Neural cell (in vitro differentiated cells): ENCODE measurements at regions not wholly inside any gene's neighbourhood (a gene's known extent, or its start where the extent isn't known, plus 50 kb on each side); places are given as distances from the start of the nearest gene placed in this dataset.

Experiments
- H2AFZ ChIP-seq: fragments of 200-600, 300-800 bp; sonication (generic), shearing (Covaris generic); 2 replicates; pipeline ENCODE4 v1.6.0; 2014; ENCODE audit warnings: low read depth, mild to moderate bottlenecking, antibody characterized with exemption, low read length, moderate library complexity
- H3F3A ChIP-seq: fragments of 200-600 bp; shearing (Covaris generic); 2 replicates; pipeline ENCODE4 v1.6.1; 2016; ENCODE audit warnings: mild to moderate bottlenecking, moderate library complexity, mixed read lengths, antibody characterized with exemption, low read length; ENCODE audit not compliant: insufficient read depth, poor library complexity, severe bottlenecking
- H3K27ac ChIP-seq: fragments of 200-600, 300-800 bp; sonication (generic), shearing (Covaris generic); 2 replicates; pipeline ENCODE4 v1.5.1; 2014; ENCODE audit warnings: mild to moderate bottlenecking, low read length, moderate library complexity
- H3K27me3 ChIP-seq: fragments of 300-800, 200-600 bp; sonication (generic), shearing (Covaris generic); 2 replicates; pipeline ENCODE4 v1.6.0; 2014; ENCODE audit warnings: mild to moderate bottlenecking, low read depth, low read length, moderate library complexity; ENCODE audit not compliant: insufficient read depth
- H3K36me3 ChIP-seq: fragments of 300-800, 200-600 bp; sonication (generic), shearing (Covaris generic); 2 replicates; pipeline ENCODE4 v1.5.1; 2014; ENCODE audit warnings: mild to moderate bottlenecking, antibody characterized with exemption, low read length, moderate library complexity; ENCODE audit not compliant: insufficient read depth
- H3K4me2 ChIP-seq: fragments of 300-800, 200-600 bp; sonication (generic), shearing (Covaris generic); 2 replicates; pipeline ENCODE4 v1.6.0; 2014; ENCODE audit warnings: mild to moderate bottlenecking, low read length
- H3K4me3 ChIP-seq: fragments of 300-800, 200-600 bp; sonication (generic), shearing (Covaris generic); 2 replicates; pipeline ENCODE4 v1.5.1; 2014; ENCODE audit warnings: mild to moderate bottlenecking, low read length, moderate library complexity
- H3K79me2 ChIP-seq: fragments of 200-600 bp; shearing (Covaris generic); replicated peaks from 2 replicates; pipeline ENCODE4 v1.6.0; 2014; ENCODE audit warnings: mild to moderate bottlenecking, low read length, moderate library complexity; ENCODE audit not compliant: insufficient read depth
- H3K9ac ChIP-seq: fragments of 300-800, 200-600 bp; sonication (generic), shearing (Covaris generic); 2 replicates; pipeline ENCODE4 v1.6.1; 2016; ENCODE audit warnings: mild to moderate bottlenecking, low read length, mixed read lengths
- H3K9me2 ChIP-seq: fragments of 200-600 bp; shearing (Covaris generic); 2 replicates; pipeline ENCODE4 v1.6.1; 2016; ENCODE audit warnings: mild to moderate bottlenecking, low read length, mixed read lengths; ENCODE audit not compliant: insufficient read depth
- H3K9me3 ChIP-seq: fragments of 200-600, 300-800 bp; sonication (generic), shearing (Covaris generic); 2 replicates; pipeline ENCODE4 v1.6.1; 2016; ENCODE audit warnings: mild to moderate bottlenecking, mixed run types, low read length, moderate library complexity, mixed read lengths
- H4K20me1 ChIP-seq: fragments of 200-600 bp; shearing (Covaris generic); 2 replicates; pipeline ENCODE4 v1.6.1; 2016; ENCODE audit warnings: mild to moderate bottlenecking, mixed run types; ENCODE audit not compliant: insufficient read depth
- CTCF ChIP-seq: fragments of 450-650 bp; IDR thresholded peaks from 2 replicates; pipeline ENCODE4 v1.5.1; 2014; ENCODE audit warnings: antibody characterized with exemption, mild to moderate bottlenecking, moderate library complexity; ENCODE audit not compliant: poor library complexity, severe bottlenecking
- EP300 ChIP-seq: fragments of 450-650 bp; conservative IDR thresholded peaks from 2 replicates; pipeline ENCODE4 v1.6.1; 2014; ENCODE audit warnings: antibody characterized with exemption, mild to moderate bottlenecking, moderate library complexity; ENCODE audit not compliant: poor library complexity, severe bottlenecking
- EZH2 ChIP-seq: fragments of 200-600, 300-800 bp; shearing (Covaris generic), sonication (generic); IDR thresholded peaks from 2 replicates; pipeline ENCODE4 v1.6.1; 2014; ENCODE audit warnings: antibody characterized with exemption, low read length, borderline replicate concordance, mild to moderate bottlenecking; ENCODE audit not compliant: insufficient read depth, poor library complexity, severe bottlenecking
- MXI1 ChIP-seq: fragments of 450-650 bp; conservative IDR thresholded peaks from 2 replicates; pipeline ENCODE4 v1.6.1; 2014; ENCODE audit warnings: antibody characterized with exemption, mild to moderate bottlenecking; ENCODE audit not compliant: poor library complexity, severe bottlenecking
- POLR2AphosphoS5 ChIP-seq: IDR thresholded peaks from 2 replicates; pipeline ENCODE4 v1.6.1; 2012
- RAD21 ChIP-seq: fragments of 450-650 bp; conservative IDR thresholded peaks from 2 replicates; pipeline ENCODE4 v1.6.1; 2014; ENCODE audit warnings: antibody characterized with exemption, mild to moderate bottlenecking, moderate library complexity
- REST ChIP-seq: IDR thresholded peaks from 2 replicates; pipeline ENCODE4 v1.6.1; 2012; ENCODE audit warnings: borderline replicate concordance
- SMC3 ChIP-seq: fragments of 450-650 bp; conservative IDR thresholded peaks from 2 replicates; pipeline ENCODE4 v1.6.1; 2014; ENCODE audit warnings: antibody characterized with exemption, mild to moderate bottlenecking, moderate library complexity; ENCODE audit not compliant: poor library complexity
- TAF1 ChIP-seq: IDR thresholded peaks from 2 replicates; pipeline ENCODE4 v1.6.1; 2012; ENCODE audit warnings: low read depth

GRCh38 chr5:25393957-25394356 lies 749.2 kb upstream of the CDH10 start:
- Histone ChIP-seq H3K27ac (no peak overlapping the region), H3K9me2 (no peaks in the 10 kb centered on the region), H3K9me3 (no peaks in the 10 kb centered on the region), H3K27me3 (no peaks in the 10 kb centered on the region), H3F3A (no peaks in the 10 kb centered on the region), H3K4me3 (no peak overlapping the region), H3K4me2 (no peak overlapping the region), H2AFZ (no peak overlapping the region), H3K36me3 (no peaks in the 10 kb centered on the region), H4K20me1 (no peaks in the 10 kb centered on the region), H3K79me2 (no peaks in the 10 kb centered on the region), H3K9ac (no peak overlapping the region)
- TF ChIP-seq CTCF (no peak), POLR2AphosphoS5 (no peak), MXI1 (no peak), REST (no peak), SMC3 (no peak), TAF1 (no peak)

GRCh38 chr5:25393256-25393655 lies 748.5 kb upstream of the CDH10 start:
- H3F3A ChIP-seq: no peaks in the 10 kb centered on the region
- no peak overlapping the region for H3K9ac ChIP-seq
- H3K27me3 ChIP-seq: no peaks in the 10 kb centered on the region
- H3K9me2 ChIP-seq: no peaks in the 10 kb centered on the region
- H3K27ac ChIP-seq: no peak overlapping the region
- no peaks in the 10 kb centered on the region for H4K20me1 ChIP-seq
- no peak overlapping the region for H3K4me2 ChIP-seq
- TF ChIP-seq EZH2: no peak
- no peak for TF ChIP-seq EP300
- no peak for TF ChIP-seq RAD21
- TF ChIP-seq MXI1: no peak
- no peak for TF ChIP-seq POLR2AphosphoS5
- no peak for TF ChIP-seq REST
- TF ChIP-seq CTCF: no peak
- H3K4me3 ChIP-seq: no peak overlapping the region
- H2AFZ ChIP-seq: no peak overlapping the region
- no peaks in the 10 kb centered on the region for H3K79me2 ChIP-seq
- H3K36me3 ChIP-seq: no peaks in the 10 kb centered on the region
- no peaks in the 10 kb centered on the region for H3K9me3 ChIP-seq
